Right ventricle myocardium inferior (tissue), 1 donor: ENCODE measurements at regions not wholly inside any gene's neighbourhood (a gene's known extent, or its start where the extent isn't known, plus 50 kb on each side); places are given as distances from the start of the nearest gene placed in this dataset.
A peak's percentile ranks its signal among the peaks of the same experiment; 100 is the strongest.
"Not testable (repeated sequence)": the region's sequence is repeated elsewhere in the genome, so short reads cannot be mapped to it uniquely, and the experiment has no call there.

Experiments used
- ATAC-seq: fragments of 200-7000 bp; cut with Tn5 transposase; one replicate; pipeline ENCODE4 v1.9.1; 2020; ENCODE audit warnings: mild to moderate bottlenecking, moderate library complexity
- DNase-seq: peaks from one replicate; pipeline ENCODE4 v3.0.0; 2021; ENCODE audit errors: missing footprints
- intact Hi-C: fragments of 100-400 bp; cut with DNase I; formaldehyde crosslinking; loops from one replicate; pipeline ENCODE4 v1.11.0; 2022
- donor health status: DM: no; HTN: yes; CAD: no; lungs with severe emphysema.

DNA sequence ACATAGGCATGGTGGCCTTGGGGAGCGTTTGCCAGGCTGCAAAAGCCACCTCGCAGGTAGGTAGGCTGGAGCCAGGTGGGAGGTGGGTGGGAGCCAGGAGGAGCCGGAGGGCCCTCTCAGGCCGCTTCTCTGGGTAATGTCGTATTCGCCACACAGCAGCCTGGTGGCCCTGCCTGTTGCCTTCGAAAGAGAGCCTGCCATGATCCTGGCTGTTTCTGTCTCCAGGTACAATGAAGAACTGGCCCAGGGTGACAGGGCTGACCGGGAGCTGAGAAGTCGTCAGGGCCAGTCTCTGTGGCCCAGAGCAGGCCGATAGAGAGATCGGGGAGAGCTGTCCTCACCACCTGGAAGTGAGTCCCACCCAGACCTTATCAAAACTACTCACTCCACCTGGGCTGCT is 4477.8 kb upstream of the OR11H1 start:
- intact Hi-C loops, ATAC-seq: not testable (repeated sequence)

DNA sequence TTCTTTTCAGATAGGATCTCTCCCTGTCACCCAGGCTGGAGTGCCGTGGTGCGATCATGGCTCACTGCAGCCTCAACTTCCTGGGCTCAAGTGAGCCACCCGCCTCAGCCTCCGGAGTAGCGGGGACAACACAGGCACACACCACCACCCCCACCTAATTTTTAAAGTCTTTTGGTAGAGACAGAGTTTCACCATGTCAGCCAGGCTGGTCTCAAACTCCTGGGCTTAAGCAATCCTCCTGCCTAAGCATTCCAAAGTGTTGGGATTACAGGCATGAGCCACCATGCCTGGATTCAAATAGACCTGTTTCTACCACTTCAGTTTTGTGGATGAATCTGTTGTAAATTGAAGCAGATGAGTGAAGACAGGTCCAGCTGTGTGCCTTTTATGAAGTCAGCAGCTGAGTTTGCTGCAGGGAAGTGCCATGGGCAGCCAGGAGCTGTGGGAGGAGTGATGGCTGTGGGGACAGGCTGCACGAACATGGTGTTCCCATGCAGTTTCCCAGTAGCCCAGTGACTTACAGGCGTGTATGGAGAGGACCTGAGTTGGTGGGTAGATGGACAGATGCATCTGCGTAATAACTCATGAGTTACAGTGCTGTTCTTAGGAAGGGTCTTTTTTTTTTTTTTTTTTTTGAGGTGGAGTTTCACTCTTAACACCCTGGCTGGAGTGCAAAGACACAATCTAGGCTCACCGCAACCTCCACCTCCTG is 4476.4 kb upstream of the OR11H1 start:
- ATAC-seq, DNase-seq, intact Hi-C loops: not testable (repeated sequence)

More for the DNA sequence above, 4477.8 kb upstream of the OR11H1 start:
- peak; percentile 45 for DNase-seq

GRCh38 chr22:11053403-11054344 is 4474.3 kb upstream of the OR11H1 start:
- ATAC-seq (peak; percentile 6), DNase-seq (peak; percentile 47)
- intact Hi-C loops: not testable (repeated sequence)

GRCh38 chr22:11054681-11055080 is 4473.3 kb upstream of the OR11H1 start:
- DNase-seq (peak; percentile 58), ATAC-seq (peak; percentile 1)
- intact Hi-C loops: not testable (repeated sequence)

DNA sequence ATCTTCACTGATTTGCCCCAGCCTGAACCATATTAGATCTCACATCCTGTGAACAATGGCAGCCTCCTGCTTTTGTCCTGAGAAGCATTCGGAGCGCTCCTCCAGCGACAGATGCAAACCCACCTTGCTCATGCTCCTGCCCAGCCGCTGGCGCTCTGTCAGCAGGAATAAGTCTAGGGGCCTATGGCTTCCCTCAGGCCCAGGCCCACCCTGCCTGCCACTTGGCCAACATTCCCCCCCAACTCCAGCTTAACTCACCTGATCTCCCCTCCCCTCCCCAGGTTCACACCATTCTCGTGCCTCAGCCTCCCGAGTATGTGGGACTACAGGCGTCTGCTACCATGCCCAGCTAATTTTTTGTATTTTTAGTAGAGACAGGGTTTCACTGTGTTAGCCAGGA is 4472.8 kb upstream of the OR11H1 start:
- peak; percentile 84 for DNase-seq
- ATAC-seq, intact Hi-C loops: not testable (repeated sequence)

DNA sequence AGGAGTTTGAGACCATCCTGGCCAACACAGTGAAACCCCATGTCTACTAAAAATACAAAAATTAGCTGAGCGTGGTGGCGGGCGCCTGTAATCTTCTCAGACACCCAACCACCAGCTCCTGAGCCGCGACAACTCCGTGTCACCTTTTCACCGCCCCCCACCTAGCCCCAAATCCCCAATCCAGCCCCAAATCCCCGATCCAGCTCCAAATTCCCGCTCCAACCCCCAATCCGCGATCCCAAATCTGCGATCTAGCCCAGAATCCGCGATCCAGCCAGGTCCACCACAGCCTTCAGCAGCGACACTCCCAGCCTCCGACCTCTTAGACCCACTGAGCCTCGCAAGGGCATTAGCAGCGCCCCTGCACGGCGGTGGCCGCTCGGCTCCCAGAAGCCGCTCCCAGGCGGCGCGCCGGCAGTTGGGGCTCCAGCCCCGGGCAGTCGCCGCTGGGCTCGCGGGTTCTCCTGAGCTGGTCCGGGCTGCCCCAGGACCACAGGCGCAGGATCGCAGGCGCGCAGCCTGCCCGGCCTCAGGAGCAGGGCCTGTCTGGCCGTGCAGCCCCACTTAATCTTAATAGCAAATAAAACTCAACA is 4469.9 kb upstream of the OR11H1 start:
- DNase-seq: peak; percentile 55
- ATAC-seq, intact Hi-C loops: not testable (repeated sequence)

- intact Hi-C loops, DNase-seq: not testable (repeated sequence)
Observed at GRCh38 chr22:11059129-11059528, 4468.9 kb upstream of the OR11H1 start.

DNA sequence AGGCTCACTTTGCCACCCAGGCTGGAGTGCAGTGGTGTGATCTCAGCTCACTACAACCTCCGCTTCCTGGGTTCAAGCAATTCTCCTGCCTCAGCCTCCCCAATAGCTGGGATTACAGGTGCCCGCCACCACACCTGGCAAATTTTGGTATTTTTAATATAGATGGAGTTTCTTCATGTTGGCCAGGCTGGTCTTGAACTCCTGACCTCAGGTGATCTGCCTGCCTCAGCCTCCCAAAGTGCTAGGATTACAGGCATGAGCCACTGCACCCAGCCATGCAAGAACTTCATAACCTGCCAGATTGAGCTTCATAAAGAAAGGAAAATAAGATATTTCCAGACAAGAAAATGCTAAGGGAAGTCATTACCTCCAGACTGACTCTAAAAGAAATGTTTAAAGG is 4467.2 kb upstream of the OR11H1 start:
- DNase-seq: not testable (repeated sequence)

More at GRCh38 chr22:11059129-11059528, 4468.9 kb upstream of the OR11H1 start:
- ATAC-seq: not testable (repeated sequence)

GRCh38 chr22:11062534-11062933 is 4465.5 kb upstream of the OR11H1 start:
- intact Hi-C loops, ATAC-seq, DNase-seq: not testable (repeated sequence)

More for the DNA sequence above, 4467.2 kb upstream of the OR11H1 start:
- intact Hi-C loops, ATAC-seq: not testable (repeated sequence)

- ATAC-seq, intact Hi-C loops, DNase-seq: not testable (repeated sequence)
Observed at GRCh38 chr22:11063022-11063685, 4464.8 kb upstream of the OR11H1 start.

DNA sequence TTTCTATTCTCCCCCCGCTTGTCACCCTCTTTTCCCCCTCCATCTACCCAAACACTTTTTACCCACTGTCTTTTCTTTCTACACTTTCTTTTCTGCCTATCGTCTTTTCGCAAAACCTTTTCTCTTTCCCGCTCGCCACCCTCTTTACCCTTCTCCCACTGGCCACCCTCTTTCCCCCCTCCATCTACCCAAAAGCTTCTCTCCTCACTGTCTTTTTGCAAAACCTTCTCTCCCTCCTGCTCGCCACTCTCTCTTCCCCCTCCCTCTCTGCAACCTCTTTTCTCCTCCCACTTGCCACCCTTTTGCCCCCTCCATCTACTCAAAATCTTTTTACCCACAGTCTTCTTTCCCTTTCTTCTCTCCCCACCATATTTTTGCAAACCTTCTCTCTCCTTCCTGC is 4462.8 kb upstream of the OR11H1 start:
- intact Hi-C loops, DNase-seq: not testable (repeated sequence)

DNA sequence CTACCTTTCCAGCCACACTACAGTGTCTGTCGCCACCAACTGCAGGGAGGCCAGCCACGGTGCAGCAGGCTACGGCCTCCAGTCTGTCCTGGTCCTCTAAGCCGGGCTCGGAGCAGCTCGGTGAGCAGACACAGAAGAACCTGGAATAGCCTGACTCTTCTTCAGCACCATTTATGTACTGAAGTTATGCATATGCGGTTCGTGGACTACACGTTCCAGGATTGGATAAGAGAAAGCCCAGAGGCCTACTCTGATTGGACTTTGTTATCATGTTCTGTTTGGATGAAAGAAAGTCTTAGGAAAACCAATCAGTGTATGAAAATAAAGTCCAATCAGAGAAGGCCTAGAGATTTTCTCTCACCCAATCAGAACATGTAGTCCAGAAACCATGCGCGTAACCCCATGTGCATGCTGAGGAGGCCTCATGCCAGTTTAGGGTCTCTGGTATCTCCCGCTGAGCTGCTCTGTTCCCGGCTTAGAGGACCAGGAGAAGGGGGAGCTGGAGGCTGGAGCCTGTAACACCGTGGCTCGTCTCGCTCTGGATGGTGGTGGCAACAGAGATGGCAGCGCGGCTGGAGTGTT is 4462.0 kb upstream of the OR11H1 start:
- intact Hi-C loops, DNase-seq, ATAC-seq: not testable (repeated sequence)

More for the DNA sequence above, 4462.8 kb upstream of the OR11H1 start:
- ATAC-seq: not testable (repeated sequence)

DNA sequence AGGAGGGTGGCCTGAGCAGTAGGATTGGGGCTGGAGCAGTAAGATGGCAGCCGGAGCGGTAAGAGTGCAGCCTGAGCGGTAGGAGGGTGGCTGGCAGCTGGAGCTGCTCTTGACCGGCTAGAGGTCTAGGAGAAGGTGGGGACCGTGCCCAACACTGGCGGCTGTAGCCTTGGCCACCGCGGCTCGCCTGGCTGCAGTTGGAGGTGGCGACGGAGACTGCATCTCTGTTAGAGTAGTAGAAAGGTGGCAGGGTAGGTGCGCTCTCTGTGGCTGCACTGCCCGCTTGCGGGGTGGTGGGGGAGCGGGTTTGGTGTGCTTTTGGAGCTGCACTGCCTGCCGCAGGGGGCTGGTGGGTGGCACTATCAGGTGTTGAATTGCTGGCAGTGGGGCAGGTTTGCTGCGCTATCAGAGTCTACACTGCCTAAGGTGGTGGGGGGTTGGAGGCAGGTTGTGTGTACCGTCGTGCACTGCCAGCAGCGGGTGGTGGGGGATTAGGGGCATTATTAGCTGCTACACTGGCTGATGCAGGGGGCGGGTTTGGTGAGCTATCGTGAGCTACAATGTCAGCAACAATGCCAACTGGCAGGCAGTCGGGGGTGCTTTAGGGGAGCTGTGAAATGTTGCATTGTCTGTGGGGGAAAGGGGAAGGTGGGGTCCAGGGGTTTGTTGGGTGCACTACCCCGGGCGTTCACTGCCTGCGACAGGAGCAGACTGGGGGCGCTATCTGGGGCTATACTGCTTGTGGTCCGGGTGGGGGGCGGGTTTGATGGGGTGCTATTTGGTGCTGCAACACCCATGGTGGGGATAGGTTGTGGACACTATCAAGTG is 4461.3 kb upstream of the OR11H1 start:
- ATAC-seq (peak; percentile 56), DNase-seq (peak; percentile 73)
- intact Hi-C loops: no loop called here

DNA sequence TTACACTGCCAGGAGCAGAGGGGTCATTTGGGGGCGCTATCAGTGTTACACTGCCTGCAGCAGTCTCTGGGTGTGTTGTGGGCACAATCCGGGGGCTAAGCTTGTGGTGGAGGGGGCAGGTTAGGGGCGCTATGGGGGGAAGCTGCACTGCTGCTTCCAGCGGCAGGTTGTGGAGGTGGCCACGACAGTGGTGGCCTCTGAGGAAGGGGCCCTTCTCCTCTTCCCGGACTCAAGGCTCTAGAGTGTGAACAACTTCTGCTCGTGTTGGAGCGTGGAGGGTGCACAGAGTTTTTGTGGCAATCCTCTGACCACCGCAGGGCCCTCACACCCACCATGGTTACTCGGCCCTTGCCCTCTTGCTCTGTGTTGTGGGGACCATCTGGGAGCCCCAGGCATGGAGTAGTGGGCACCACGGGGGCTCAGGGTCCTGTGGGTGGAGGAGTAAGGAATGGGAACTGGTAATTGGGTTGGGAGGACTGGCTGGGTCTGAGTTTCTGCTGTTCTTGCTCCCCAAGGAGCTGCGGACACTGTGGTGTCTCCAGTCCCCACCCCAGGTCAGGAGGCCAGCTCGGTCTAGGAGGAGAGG is 4460.6 kb upstream of the OR11H1 start:
- DNase-seq (peak; percentile 69), ATAC-seq (peak; percentile 20)
- intact Hi-C loops: not testable (repeated sequence)

DNA sequence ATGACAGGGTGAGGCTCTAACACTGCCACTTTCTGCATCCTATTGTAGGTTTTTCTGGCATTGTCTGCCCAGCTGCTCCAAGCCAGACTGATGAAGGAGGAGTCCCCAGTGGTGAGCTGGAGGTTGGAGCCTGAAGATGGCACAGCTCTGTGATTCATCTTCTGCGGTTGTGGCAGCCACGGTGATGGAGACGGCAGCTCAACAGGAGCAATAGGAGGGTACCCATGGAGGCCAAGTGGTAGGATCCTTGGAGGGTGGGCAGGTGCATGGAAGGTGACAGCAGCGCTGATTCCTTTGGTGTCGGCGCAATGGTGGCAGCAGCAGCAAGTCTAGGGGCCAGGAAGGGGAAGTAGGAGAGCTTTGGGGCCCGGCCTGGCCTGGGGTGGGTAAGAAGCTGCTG is 4460.1 kb upstream of the OR11H1 start:
- ATAC-seq, intact Hi-C loops: not testable (repeated sequence)
- peak; percentile 61 for DNase-seq

GRCh38 chr22:11068406-11068805 is 4459.6 kb upstream of the OR11H1 start:
- ATAC-seq, intact Hi-C loops, DNase-seq: not testable (repeated sequence)
